HepG2 (cell line): ENCODE measurements at regions not wholly inside any gene's neighbourhood (a gene's known extent, or its start where the extent isn't known, plus 50 kb on each side); places are given as distances from the start of the nearest gene placed in this dataset.

ENCODE experiments used
- ATAC-seq: fragments of 200-7000 bp; cut with Tn5 transposase; 3 replicates; pipeline ENCODE4 v1.9.1; 2020; ENCODE audit warnings: mild to moderate bottlenecking, moderate library complexity
- BruUV-seq: library from RNA; stranded (reverse); fragments of 400-500 nt; replicated peaks from 2 replicates; lab custom pipeline; 2021; lab: Mats Ljungman, UMichigan
- CTCF ChIA-PET: fragments of 300-600 bp; formaldehyde crosslinking; extraction: SDS; loops from one replicate; lab custom pipeline; 2021; ENCODE audit warnings: low total read pairs, inconsistent platforms, low intra/inter-chr PET ratio; lab: Yijun Ruan, JAX
- POLR2A ChIA-PET: fragments of 350-600 bp; sonication (Branson Sonifier 250); formaldehyde crosslinking; loops from one replicate; lab custom pipeline; 2020; ENCODE audit warnings: antibody characterized with exemption, inconsistent platforms; lab: Yijun Ruan, JAX
- DNase-seq: peaks from one replicate; pipeline ENCODE4 v3.0.0-alpha.2; 2015; ENCODE audit warnings: low spot score
- FAIRE-seq: peaks from 3 replicates; lab custom pipeline; 2011; peaks lifted over from hg19 to GRCh38; lab: Jason Lieb, UNC
- H2AFZ ChIP-seq: one replicate; pipeline ENCODE4 v1.6.1; 2011; ENCODE audit warnings: low read length, inconsistent platforms
- H3K27ac ChIP-seq: fragments of 300-600 bp; 3 replicates; pipeline ENCODE4 v1.8.0; 2011; ENCODE audit warnings: mixed run types, mild to moderate bottlenecking, mixed read lengths, low read length, inconsistent platforms; ENCODE audit not compliant: insufficient read depth; ENCODE audit errors: extremely low read length
- H3K27me3 ChIP-seq, 2 experiments: fragments of 200-600 bp in 1 of 2; 2 replicates in 1 of 2; 3 replicates in 1 of 2; pipeline versions ENCODE4 v1.6.0 to v1.8.0; 2011; ENCODE audit warnings: low read length in 2 of 2, mild to moderate bottlenecking in 2 of 2, moderate library complexity in 2 of 2, inconsistent platforms in 1 of 2; ENCODE audit not compliant: insufficient read depth in 2 of 2, control insufficient read depth in 1 of 2
- H3K36me3 ChIP-seq, 2 experiments: fragments of 200-600 bp in 1 of 2; replicated peaks in 1 of 2; 2 replicates in 1 of 2; 3 replicates in 1 of 2; pipeline versions ENCODE4 v1.5.1 to v1.8.0; 2011; ENCODE audit warnings: low read length in 2 of 2, inconsistent platforms in 1 of 2; ENCODE audit not compliant: insufficient read depth in 2 of 2, control insufficient read depth in 1 of 2
- H3K4me1 ChIP-seq: 2 replicates; pipeline ENCODE4 v1.5.1; 2012; ENCODE audit warnings: low read length, inconsistent platforms; ENCODE audit not compliant: insufficient read depth
- H3K4me2 ChIP-seq: 2 replicates; pipeline ENCODE4 v1.6.0; 2011; ENCODE audit warnings: low read depth, low read length, inconsistent platforms
- H3K4me3 ChIP-seq, 3 experiments: fragments of 200-600 bp in 1 of 3; sonication (generic), shearing (Covaris generic) in 1 of 3; replicated peaks in 1 of 3; 2 replicates each; pipeline ENCODE4 v1.5.1; 2011 to 2016; ENCODE audit warnings: low read length in 3 of 3, inconsistent platforms in 2 of 3, low read depth in 2 of 3, mild to moderate bottlenecking in 2 of 3, control low read depth in 1 of 3, mixed read lengths in 1 of 3; ENCODE audit not compliant: insufficient read depth in 1 of 3
- H3K79me2 ChIP-seq: one replicate; pipeline ENCODE4 v1.6.1; 2011; ENCODE audit warnings: low read length, inconsistent platforms; ENCODE audit not compliant: insufficient read depth
- H3K9ac ChIP-seq: 2 replicates; pipeline ENCODE4 v1.6.0; 2011; ENCODE audit warnings: mild to moderate bottlenecking, low read depth, low read length, inconsistent platforms; ENCODE audit not compliant: insufficient read depth
- H3K9me3 ChIP-seq: 2 replicates; pipeline ENCODE4 v1.5.1; 2012; ENCODE audit warnings: mild to moderate bottlenecking, low read length
- H4K20me1 ChIP-seq: 2 replicates; pipeline ENCODE4 v1.6.0; 2011; ENCODE audit warnings: inconsistent platforms, mild to moderate bottlenecking, low read length, moderate library complexity; ENCODE audit not compliant: insufficient read depth
- AKNA ChIP-seq: sonication (generic); formaldehyde crosslinking; IDR thresholded peaks from 2 replicates; pipeline ENCODE4 v1.4.0; 2020; ENCODE audit warnings: missing genetic modification reagents, borderline replicate concordance
- FOSL2 ChIP-seq: sonication (generic); formaldehyde crosslinking; IDR thresholded peaks from 2 replicates; pipeline ENCODE4 v1.4.0; 2020; ENCODE audit warnings: missing genetic modification reagents
- IKZF5 ChIP-seq: IDR thresholded peaks from 2 replicates; pipeline ENCODE4 v1.6.1; 2018; ENCODE audit warnings: missing genetic modification reagents, mild to moderate bottlenecking, missing compliant biosample characterization
- SYNCRIP ChIP-seq: fragments of 200-400 bp; formaldehyde crosslinking; IDR thresholded peaks from 2 replicates; pipeline ENCODE4 v1.6.1; 2018; ENCODE audit warnings: mild to moderate bottlenecking, low read depth, low read length; ENCODE audit not compliant: insufficient read depth
- ZC3H13 ChIP-seq: sonication (generic); formaldehyde crosslinking; IDR thresholded peaks from 2 replicates; pipeline ENCODE4 v1.8.1; 2023; ENCODE audit warnings: mild to moderate bottlenecking, missing genetic modification reagents, moderate library complexity
- ZNF234 ChIP-seq: sonication (generic); formaldehyde crosslinking; conservative IDR thresholded peaks from 2 replicates; pipeline ENCODE4 v1.5.1; 2020; ENCODE audit warnings: mild to moderate bottlenecking, missing genetic modification reagents
- ZNF790 ChIP-seq: sonication (generic); formaldehyde crosslinking; IDR thresholded peaks from 2 replicates; pipeline ENCODE4 v1.8.0; 2022; ENCODE audit warnings: missing genetic modification reagents, mild to moderate bottlenecking, borderline replicate concordance
- WGBS: methylation state at CpG from one replicate; pipeline ENCODE4 v1.1.6; 2017; ENCODE audit warnings: low lambda C conversion rate; 5-methylcytosine and 5-hydroxymethylcytosine counted together
- in situ Hi-C: cut with HindIII; loops from 2 replicates; pipeline ENCODE4 v1.10.0; 2017; ENCODE audit warnings: low pct_unique_long_range_greater_than_20kb; ENCODE audit not compliant: extremely low pct_ligation_motif_present
- intact Hi-C: fragments of 100-400 bp; cut with micrococcal nuclease; formaldehyde crosslinking; loops from one replicate; pipeline ENCODE4 v1.10.0; 2022; ENCODE audit not compliant: unreplicated experiment
- TF ChIP-seq, protein P1 (sequence below), 2 experiments: fragments of 450-650 bp in 1 of 2; sonication (generic) in 1 of 2; formaldehyde crosslinking; IDR thresholded peaks; 2 replicates each; pipeline versions ENCODE4 v1.5.0 to v1.8.0; 2020 to 2022; ENCODE audit warnings: mild to moderate bottlenecking in 1 of 2, missing genetic modification reagents in 1 of 2

DNA sequence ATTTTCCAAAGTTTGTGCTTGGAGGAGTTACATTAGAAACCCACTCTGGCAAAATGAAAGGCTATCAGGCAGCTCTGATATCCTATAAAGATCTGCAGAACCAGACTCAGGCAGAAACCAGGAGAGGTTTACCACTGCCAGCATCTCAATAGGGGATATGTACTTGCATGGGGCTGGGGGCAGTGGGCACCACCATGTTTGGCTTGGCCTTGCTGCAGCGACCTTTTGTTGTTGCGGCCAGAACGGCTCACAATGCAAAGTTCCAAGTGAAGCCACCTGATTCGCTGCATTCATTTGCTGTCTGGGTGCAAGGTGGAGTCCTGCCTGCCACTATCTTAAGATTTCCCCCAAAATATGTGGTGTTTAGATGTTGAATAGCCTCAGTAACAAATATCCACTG, 81.3 kb downstream of the COPS8 start:
- no TSS peak for BruUV-seq

More for the DNA sequence above, 81.3 kb downstream of the COPS8 start:
- Histone ChIP-seq H2AFZ (no peak overlapping the region), H3K9ac (no peak overlapping the region), H3K36me3 (no peaks in the 10 kb centered on the region), H3K4me3 (no peak overlapping the region), H3K9me3 (peaks cover 4% of the 10 kb centered on the region; the same call in 1 of the 2 replicates), H3K27ac (no peak overlapping the region), H3K79me2 (no peaks in the 10 kb centered on the region), H3K4me2 (no peak overlapping the region), H3K4me1 (no peaks in the 10 kb centered on the region), H4K20me1 (no peaks in the 10 kb centered on the region), H3K27me3 (peaks cover 0 to 6% of the 10 kb centered on the region in 2 experiments; a peak in 1 of 5 replicates)
- WGBS: 45% methylated on average over 2 of the region's 4 CpGs
- intact Hi-C loops: no loop called here
- TF ChIP-seq, protein P1, sequence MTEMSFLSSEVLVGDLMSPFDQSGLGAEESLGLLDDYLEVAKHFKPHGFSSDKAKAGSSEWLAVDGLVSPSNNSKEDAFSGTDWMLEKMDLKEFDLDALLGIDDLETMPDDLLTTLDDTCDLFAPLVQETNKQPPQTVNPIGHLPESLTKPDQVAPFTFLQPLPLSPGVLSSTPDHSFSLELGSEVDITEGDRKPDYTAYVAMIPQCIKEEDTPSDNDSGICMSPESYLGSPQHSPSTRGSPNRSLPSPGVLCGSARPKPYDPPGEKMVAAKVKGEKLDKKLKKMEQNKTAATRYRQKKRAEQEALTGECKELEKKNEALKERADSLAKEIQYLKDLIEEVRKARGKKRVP (CRISPR knock-in tag; IDR thresholded peaks at IDR 0.05): no peak
- TF ChIP-seq IKZF5 (CRISPR knock-in tag) (no peak), FOSL2 (CRISPR knock-in tag) (no peak), SYNCRIP (no peak), ZNF790 (CRISPR knock-in tag) (no peak), ZC3H13 (no peak), ZNF234 (CRISPR knock-in tag) (no peak), AKNA (no peak)
- FAIRE-seq (no peak), DNase-seq (no peak), ATAC-seq (no peak)
- ChIA-PET CTCF (no interaction called here), POLR2A (no interaction called here)
- in situ Hi-C loops: no loop called here
